Stomach (tissue), 8 donors: ENCODE measurements at regions not wholly inside any gene's neighbourhood (a gene's known extent, or its start where the extent isn't known, plus 50 kb on each side); places are given as distances from the start of the nearest gene placed in this dataset.

Experiments
- DNase-seq, 2 donors: peaks; one replicate each; pipeline versions ENCODE4 v3.0.0 to v3.0.0-alpha.2; 2013 to 2019
- H3K27ac ChIP-seq, 5 donors: fragments of 200-600 bp in 4 of 5; sonication (generic) in 4 of 5; one replicate each; pipeline ENCODE4 v1.5.1; 2013 to 2019; ENCODE audit warnings: mild to moderate bottlenecking in 1 of 5, moderate library complexity in 1 of 5
- H3K27me3 ChIP-seq, 3 donors: fragments of 200-600 bp; sonication (generic); one replicate each; pipeline ENCODE4 v1.5.1; 2017 to 2019; ENCODE audit warnings: mixed run types in 1 of 3
- H3K36me3 ChIP-seq, 4 donors: fragments of 200-600 bp; sonication (generic); 1 replicate in 3 of 4; 2 replicates in 1 of 4; pipeline ENCODE4 v1.5.1; 2016 to 2019
- H3K4me1 ChIP-seq, 4 donors: fragments of 200-600 bp; sonication (generic); one replicate each; pipeline ENCODE4 v1.5.1; 2016 to 2019
- H3K4me3 ChIP-seq, 4 donors: fragments of 200-600 bp; sonication (generic) in 3 of 4; one replicate each; pipeline ENCODE4 v1.5.1; 2016 to 2019; ENCODE audit warnings: mild to moderate bottlenecking in 1 of 4
- H3K9me3 ChIP-seq, 4 donors: fragments of 200-600 bp; sonication (generic); one replicate each; pipeline ENCODE4 v1.5.1; 2016 to 2019
- EP300 ChIP-seq: sonication (generic); formaldehyde crosslinking; IDR thresholded peaks from one replicate; pipeline ENCODE4 v1.6.1; 2017; ENCODE audit warnings: antibody characterized with exemption
- POLR2A ChIP-seq, 4 donors: fragments of 450-650 bp; IDR thresholded peaks; one replicate each; pipeline ENCODE4 v1.6.1; 2016; ENCODE audit warnings: antibody characterized with exemption in 4 of 4, control low read depth in 2 of 4, mild to moderate bottlenecking in 1 of 4, moderate library complexity in 1 of 4
- POLR2AphosphoS5 ChIP-seq, 3 donors: sonication (generic); formaldehyde crosslinking; IDR thresholded peaks; one replicate each; pipeline ENCODE4 v1.6.1; 2016; ENCODE audit warnings: antibody characterized with exemption in 3 of 3
- WGBS, 5 donors: extraction: QIAGEN DNeasy Blood & Tissue Kit in 3 of 5; methylation state at CpG; one replicate each; pipeline versions ENCODE4 v1.1.5 to v1.1.7; 2013 to 2018; 5-methylcytosine and 5-hydroxymethylcytosine counted together
- intact Hi-C: fragments of 100-400 bp; cut with DNase I; formaldehyde crosslinking; loops from one replicate; pipeline ENCODE4 v1.15.1; 2023; ENCODE audit warnings: low total_unique reads
- TF ChIP-seq, protein P1 (sequence below), 7 experiments: fragments of 450-650 bp in 4 of 7; fragments of 200-600 bp in 3 of 7; sonication (generic) in 3 of 7; IDR thresholded peaks; one replicate each; pipeline ENCODE4 v1.5.1; 2016 to 2019; ENCODE audit warnings: antibody characterized with exemption in 7 of 7, control low read depth in 2 of 7, mild to moderate bottlenecking in 1 of 7
- donor health status: healthy with polysubstance abuse.
- donor health status: Bipolar disorder and iron deficiency.
- donor health status: healthy.

GRCh38 chr2:67179526-67179925 is 217.6 kb upstream of the ETAA1 start:
- WGBS, 5 donors, result 90 to 97% (median 95%) methylated on average over 3 of the region's 3 CpGs

DNA sequence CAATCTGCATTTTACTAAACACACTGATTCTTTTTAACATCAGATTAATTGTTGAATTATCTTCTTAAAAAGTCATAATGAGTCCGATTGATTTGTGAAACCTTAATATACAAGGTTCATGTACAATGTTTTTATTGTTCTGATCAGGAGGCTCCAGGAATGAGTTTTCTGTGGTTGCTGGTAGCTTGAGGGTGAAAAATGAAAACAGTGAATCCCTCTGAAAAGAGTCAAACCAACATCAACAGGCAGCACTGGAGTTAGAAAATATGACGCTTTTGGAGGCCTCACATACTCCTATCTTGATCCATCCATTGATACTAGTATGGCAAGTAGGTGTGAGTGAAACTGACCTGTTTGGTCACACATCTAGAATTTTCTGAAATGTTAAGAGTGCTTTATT is 216.3 kb upstream of the ETAA1 start:
- no peak for DNase-seq
- no peaks in the 10 kb centered on the region for H3K27me3 ChIP-seq
- H3K27ac ChIP-seq, result no peak overlapping the region
- H3K9me3 ChIP-seq, result no peaks in the 10 kb centered on the region
- no peaks in the 10 kb centered on the region for H3K36me3 ChIP-seq
- H3K4me1 ChIP-seq, result no peaks in the 10 kb centered on the region
- intact Hi-C loops, result no loop called here
- no peak overlapping the region for H3K4me3 ChIP-seq
- TF ChIP-seq POLR2A (IDR thresholded peaks at IDR 0.05), result no peak
- no peak for TF ChIP-seq POLR2AphosphoS5 (IDR thresholded peaks at IDR 0.05)
- TF ChIP-seq EP300, result no peak
- TF ChIP-seq, protein P1, sequence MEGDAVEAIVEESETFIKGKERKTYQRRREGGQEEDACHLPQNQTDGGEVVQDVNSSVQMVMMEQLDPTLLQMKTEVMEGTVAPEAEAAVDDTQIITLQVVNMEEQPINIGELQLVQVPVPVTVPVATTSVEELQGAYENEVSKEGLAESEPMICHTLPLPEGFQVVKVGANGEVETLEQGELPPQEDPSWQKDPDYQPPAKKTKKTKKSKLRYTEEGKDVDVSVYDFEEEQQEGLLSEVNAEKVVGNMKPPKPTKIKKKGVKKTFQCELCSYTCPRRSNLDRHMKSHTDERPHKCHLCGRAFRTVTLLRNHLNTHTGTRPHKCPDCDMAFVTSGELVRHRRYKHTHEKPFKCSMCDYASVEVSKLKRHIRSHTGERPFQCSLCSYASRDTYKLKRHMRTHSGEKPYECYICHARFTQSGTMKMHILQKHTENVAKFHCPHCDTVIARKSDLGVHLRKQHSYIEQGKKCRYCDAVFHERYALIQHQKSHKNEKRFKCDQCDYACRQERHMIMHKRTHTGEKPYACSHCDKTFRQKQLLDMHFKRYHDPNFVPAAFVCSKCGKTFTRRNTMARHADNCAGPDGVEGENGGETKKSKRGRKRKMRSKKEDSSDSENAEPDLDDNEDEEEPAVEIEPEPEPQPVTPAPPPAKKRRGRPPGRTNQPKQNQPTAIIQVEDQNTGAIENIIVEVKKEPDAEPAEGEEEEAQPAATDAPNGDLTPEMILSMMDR (IDR thresholded peaks at IDR 0.05), result no peak
- 45 to 90% (median 71%) methylated on average over 2 of the region's 2 CpGs for WGBS, 5 donors

More at GRCh38 chr2:67179526-67179925, 217.6 kb upstream of the ETAA1 start:
- no peaks in the 10 kb centered on the region for H3K27me3 ChIP-seq
- no peaks in the 10 kb centered on the region for H3K4me1 ChIP-seq
- intact Hi-C loops, result no loop called here
- no peaks in the 10 kb centered on the region for H3K9me3 ChIP-seq
- no peaks in the 10 kb centered on the region for H3K36me3 ChIP-seq
- no peak overlapping the region for H3K27ac ChIP-seq
- no peak for TF ChIP-seq POLR2AphosphoS5 (IDR thresholded peaks at IDR 0.05)
- TF ChIP-seq, protein P1 (IDR thresholded peaks at IDR 0.05), result no peak
- TF ChIP-seq EP300, result no peak
- no peak for TF ChIP-seq POLR2A (IDR thresholded peaks at IDR 0.05)
- no peak overlapping the region for H3K4me3 ChIP-seq
- DNase-seq, result no peak

GRCh38 chr2:67182884-67183283 is 214.2 kb upstream of the ETAA1 start:
- Histone ChIP-seq H3K27me3 (no peaks in the 10 kb centered on the region), H3K4me1 (no peaks in the 10 kb centered on the region), H3K4me3 (no peak overlapping the region), H3K9me3 (no peaks in the 10 kb centered on the region), H3K27ac (no peak overlapping the region), H3K36me3 (no peaks in the 10 kb centered on the region)
- DNase-seq, result no peak
- intact Hi-C loops, result no loop called here
- TF ChIP-seq, protein P1 (IDR thresholded peaks at IDR 0.05), result no peak
- no peak for TF ChIP-seq POLR2A (IDR thresholded peaks at IDR 0.05)
- TF ChIP-seq EP300, result no peak
- TF ChIP-seq POLR2AphosphoS5 (IDR thresholded peaks at IDR 0.05), result no peak
- WGBS, 5 donors, result 25 to 49% (median 44%) methylated on average over 2 of the region's 2 CpGs

GRCh38 chr2:67186326-67186725 is 210.8 kb upstream of the ETAA1 start:
- no peak for DNase-seq
- no peaks in the 10 kb centered on the region for H3K36me3 ChIP-seq
- no peaks in the 10 kb centered on the region for H3K9me3 ChIP-seq
- no peak overlapping the region for H3K27ac ChIP-seq
- no peaks in the 10 kb centered on the region for H3K27me3 ChIP-seq
- intact Hi-C loops, result no loop called here
- 59 to 83% (median 76%) methylated on average over 3 of the region's 3 CpGs for WGBS, 5 donors
- TF ChIP-seq EP300 (no peak), POLR2AphosphoS5 (IDR thresholded peaks at IDR 0.05) (no peak), POLR2A (IDR thresholded peaks at IDR 0.05) (no peak)
- TF ChIP-seq, protein P1 (IDR thresholded peaks at IDR 0.05), result no peak
- H3K4me3 ChIP-seq, result no peak overlapping the region
- H3K4me1 ChIP-seq, result no peaks in the 10 kb centered on the region
